ENCODE measurements at regions not wholly inside any gene's neighbourhood (a gene's known extent, or its start where the extent isn't known, plus 50 kb on each side); places are given as distances from the start of the nearest gene placed in this dataset.

GRCh38 chr4:14267373-14268060 lies 640.0 kb upstream of the BOD1L1 start:
- TF ChIP-seq, protein P1, sequence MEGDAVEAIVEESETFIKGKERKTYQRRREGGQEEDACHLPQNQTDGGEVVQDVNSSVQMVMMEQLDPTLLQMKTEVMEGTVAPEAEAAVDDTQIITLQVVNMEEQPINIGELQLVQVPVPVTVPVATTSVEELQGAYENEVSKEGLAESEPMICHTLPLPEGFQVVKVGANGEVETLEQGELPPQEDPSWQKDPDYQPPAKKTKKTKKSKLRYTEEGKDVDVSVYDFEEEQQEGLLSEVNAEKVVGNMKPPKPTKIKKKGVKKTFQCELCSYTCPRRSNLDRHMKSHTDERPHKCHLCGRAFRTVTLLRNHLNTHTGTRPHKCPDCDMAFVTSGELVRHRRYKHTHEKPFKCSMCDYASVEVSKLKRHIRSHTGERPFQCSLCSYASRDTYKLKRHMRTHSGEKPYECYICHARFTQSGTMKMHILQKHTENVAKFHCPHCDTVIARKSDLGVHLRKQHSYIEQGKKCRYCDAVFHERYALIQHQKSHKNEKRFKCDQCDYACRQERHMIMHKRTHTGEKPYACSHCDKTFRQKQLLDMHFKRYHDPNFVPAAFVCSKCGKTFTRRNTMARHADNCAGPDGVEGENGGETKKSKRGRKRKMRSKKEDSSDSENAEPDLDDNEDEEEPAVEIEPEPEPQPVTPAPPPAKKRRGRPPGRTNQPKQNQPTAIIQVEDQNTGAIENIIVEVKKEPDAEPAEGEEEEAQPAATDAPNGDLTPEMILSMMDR (IDR thresholded peaks at IDR 0.05), result no peak
- TF ChIP-seq ELF1 (IDR thresholded peaks at IDR 0.05) (no peak), FOXJ3 (CRISPR knock-in tag; IDR thresholded peaks at IDR 0.05) (no peak), NRF1 (IDR thresholded peaks at IDR 0.05; ENCODE audit: low read depth, low read length) (no peak), SIN3A (IDR thresholded peaks at IDR 0.05; ENCODE audit: borderline replicate concordance, low read depth, low read length) (no peak)

All from SK-N-SH (cell line).